ENCODE measurements at regions not wholly inside any gene's neighbourhood (a gene's known extent, or its start where the extent isn't known, plus 50 kb on each side); places are given as distances from the start of the nearest gene placed in this dataset.

GRCh38 chr3:193798051-193798450 lies 205.0 kb downstream of the OPA1 start:
- DNase-seq (ENCODE audit: low read depth), result no peak
- no peak for TF ChIP-seq CTCF (conservative IDR thresholded peaks at IDR 0.05; ENCODE audit: control insufficient read depth, insufficient read depth, low read depth, low read length)
- H3K4me3 ChIP-seq (ENCODE audit: control insufficient read depth, low read depth, low read length), result no peak overlapping the region

GRCh38 chr3:193800138-193801043 lies 207.4 kb downstream of the OPA1 start:
- no peak for DNase-seq (ENCODE audit: low read depth)
- no peak overlapping the region for H3K4me3 ChIP-seq (ENCODE audit: control insufficient read depth, low read depth, low read length)
- no peak for TF ChIP-seq CTCF (conservative IDR thresholded peaks at IDR 0.05; ENCODE audit: control insufficient read depth, insufficient read depth, low read depth, low read length)

- TF ChIP-seq CTCF (conservative IDR thresholded peaks at IDR 0.05; ENCODE audit: control insufficient read depth, insufficient read depth, low read depth, low read length), result no peak
- H3K4me3 ChIP-seq (ENCODE audit: control insufficient read depth, low read depth, low read length), result no peak overlapping the region
- DNase-seq (ENCODE audit: low read depth), result no peak
Measured at GRCh38 chr3:193801097-193801496, 208.1 kb downstream of the OPA1 start.

- TF ChIP-seq CTCF (conservative IDR thresholded peaks at IDR 0.05; ENCODE audit: control insufficient read depth, insufficient read depth, low read depth, low read length), result no peak
- no peak for DNase-seq (ENCODE audit: low read depth)
- no peak overlapping the region for H3K4me3 ChIP-seq (ENCODE audit: control insufficient read depth, low read depth, low read length)
Measured at GRCh38 chr3:193803288-193803687, 210.3 kb downstream of the OPA1 start.

GRCh38 chr3:193805448-193805847 lies 212.4 kb downstream of the OPA1 start:
- DNase-seq (ENCODE audit: low read depth), result peak; percentile 94
- no peak overlapping the region for H3K4me3 ChIP-seq (ENCODE audit: control insufficient read depth, low read depth, low read length)
- TF ChIP-seq CTCF (conservative IDR thresholded peaks at IDR 0.05; ENCODE audit: control insufficient read depth, insufficient read depth, low read depth, low read length), result no peak

- TF ChIP-seq CTCF (conservative IDR thresholded peaks at IDR 0.05; ENCODE audit: control insufficient read depth, insufficient read depth, low read depth, low read length), result no peak
- H3K4me3 ChIP-seq (ENCODE audit: control insufficient read depth, low read depth, low read length), result no peak overlapping the region
- DNase-seq (ENCODE audit: low read depth), result no peak
Measured at GRCh38 chr3:193808317-193808716, 215.3 kb downstream of the OPA1 start.

Measured in fibroblast of mammary gland (primary cell).